Transverse colon (tissue), 3 donors: ENCODE measurements at regions not wholly inside any gene's neighbourhood (a gene's known extent, or its start where the extent isn't known, plus 50 kb on each side); places are given as distances from the start of the nearest gene placed in this dataset.

Experiments used
- EP300 ChIP-seq: sonication (generic); formaldehyde crosslinking; IDR thresholded peaks from one replicate; pipeline ENCODE4 v1.6.1; 2017; ENCODE audit warnings: antibody characterized with exemption, low read depth
- POLR2A ChIP-seq: fragments of 450-650 bp; IDR thresholded peaks from one replicate; pipeline ENCODE4 v1.6.1; 2016; ENCODE audit warnings: antibody characterized with exemption, mild to moderate bottlenecking, moderate library complexity
- TF ChIP-seq, protein P1 (sequence below), 5 experiments: fragments of 200-600 bp in 3 of 5; fragments of 450-650 bp in 2 of 5; sonication (generic) in 3 of 5; IDR thresholded peaks; 1 replicate in 2 of 5; 2 replicates in 3 of 5; pipeline ENCODE4 v1.5.1; 2016 to 2017; ENCODE audit warnings: antibody characterized with exemption in 5 of 5, inconsistent platforms in 3 of 5, mild to moderate bottlenecking in 2 of 5, moderate library complexity in 1 of 5

DNA sequence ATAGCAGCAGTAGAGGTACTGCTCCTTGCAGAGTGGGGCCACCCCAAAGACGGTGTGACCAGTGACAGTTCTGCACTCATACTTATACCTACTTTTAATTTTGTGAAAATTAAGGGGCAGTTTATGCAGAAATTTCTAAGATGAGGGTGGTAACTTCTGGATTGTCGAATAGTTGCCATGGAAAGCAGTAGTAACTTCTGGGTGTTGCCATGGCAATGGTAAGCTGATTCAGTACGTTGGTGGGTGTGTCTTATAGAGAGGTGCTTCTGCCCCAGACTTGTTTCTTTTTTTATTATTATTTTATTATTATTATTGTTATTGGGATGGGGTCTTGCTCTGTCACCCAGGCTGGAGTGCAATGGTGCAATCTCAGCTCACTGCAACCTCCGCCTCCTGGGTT, 82.8 kb upstream of the L3MBTL4 start:
- TF ChIP-seq, protein P1, sequence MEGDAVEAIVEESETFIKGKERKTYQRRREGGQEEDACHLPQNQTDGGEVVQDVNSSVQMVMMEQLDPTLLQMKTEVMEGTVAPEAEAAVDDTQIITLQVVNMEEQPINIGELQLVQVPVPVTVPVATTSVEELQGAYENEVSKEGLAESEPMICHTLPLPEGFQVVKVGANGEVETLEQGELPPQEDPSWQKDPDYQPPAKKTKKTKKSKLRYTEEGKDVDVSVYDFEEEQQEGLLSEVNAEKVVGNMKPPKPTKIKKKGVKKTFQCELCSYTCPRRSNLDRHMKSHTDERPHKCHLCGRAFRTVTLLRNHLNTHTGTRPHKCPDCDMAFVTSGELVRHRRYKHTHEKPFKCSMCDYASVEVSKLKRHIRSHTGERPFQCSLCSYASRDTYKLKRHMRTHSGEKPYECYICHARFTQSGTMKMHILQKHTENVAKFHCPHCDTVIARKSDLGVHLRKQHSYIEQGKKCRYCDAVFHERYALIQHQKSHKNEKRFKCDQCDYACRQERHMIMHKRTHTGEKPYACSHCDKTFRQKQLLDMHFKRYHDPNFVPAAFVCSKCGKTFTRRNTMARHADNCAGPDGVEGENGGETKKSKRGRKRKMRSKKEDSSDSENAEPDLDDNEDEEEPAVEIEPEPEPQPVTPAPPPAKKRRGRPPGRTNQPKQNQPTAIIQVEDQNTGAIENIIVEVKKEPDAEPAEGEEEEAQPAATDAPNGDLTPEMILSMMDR (IDR thresholded peaks at IDR 0.05) = no peak
- TF ChIP-seq POLR2A = no peak
- TF ChIP-seq EP300 = no peak
